ENCODE measurements at regions not wholly inside any gene's neighbourhood (a gene's known extent, or its start where the extent isn't known, plus 50 kb on each side); places are given as distances from the start of the nearest gene placed in this dataset.

DNA sequence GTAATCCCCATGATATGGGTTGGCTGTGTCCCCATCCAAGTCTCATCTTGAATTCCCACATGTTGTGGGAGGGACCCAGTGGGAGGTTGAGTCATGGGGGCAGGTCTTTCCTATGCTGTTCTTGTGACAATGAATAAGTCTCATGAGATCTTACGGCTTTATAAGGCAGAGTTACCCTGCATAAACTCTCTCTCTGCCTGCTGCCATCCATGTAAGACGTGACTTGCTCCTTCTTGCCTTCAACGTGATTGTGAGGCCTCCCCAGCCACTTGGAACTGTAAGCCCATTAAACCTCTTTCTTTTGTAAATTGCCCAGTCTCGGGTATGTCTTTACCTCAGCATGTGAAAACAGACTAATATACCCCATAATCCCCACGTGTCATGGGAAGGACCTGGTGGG lies 61.9 kb upstream of the LDAH start:
- TF ChIP-seq ZFX (IDR thresholded peaks at IDR 0.05) (no peak), JUND (IDR thresholded peaks at IDR 0.05) (no peak)
- TF ChIP-seq, protein P1, sequence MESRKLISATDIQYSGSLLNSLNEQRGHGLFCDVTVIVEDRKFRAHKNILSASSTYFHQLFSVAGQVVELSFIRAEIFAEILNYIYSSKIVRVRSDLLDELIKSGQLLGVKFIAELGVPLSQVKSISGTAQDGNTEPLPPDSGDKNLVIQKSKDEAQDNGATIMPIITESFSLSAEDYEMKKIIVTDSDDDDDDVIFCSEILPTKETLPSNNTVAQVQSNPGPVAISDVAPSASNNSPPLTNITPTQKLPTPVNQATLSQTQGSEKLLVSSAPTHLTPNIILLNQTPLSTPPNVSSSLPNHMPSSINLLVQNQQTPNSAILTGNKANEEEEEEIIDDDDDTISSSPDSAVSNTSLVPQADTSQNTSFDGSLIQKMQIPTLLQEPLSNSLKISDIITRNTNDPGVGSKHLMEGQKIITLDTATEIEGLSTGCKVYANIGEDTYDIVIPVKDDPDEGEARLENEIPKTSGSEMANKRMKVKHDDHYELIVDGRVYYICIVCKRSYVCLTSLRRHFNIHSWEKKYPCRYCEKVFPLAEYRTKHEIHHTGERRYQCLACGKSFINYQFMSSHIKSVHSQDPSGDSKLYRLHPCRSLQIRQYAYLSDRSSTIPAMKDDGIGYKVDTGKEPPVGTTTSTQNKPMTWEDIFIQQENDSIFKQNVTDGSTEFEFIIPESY (IDR thresholded peaks at IDR 0.05; ENCODE audit: extremely low read depth, insufficient replicate concordance, low read length), result no peak
- no peaks in the 10 kb centered on the region for H3K9me3 ChIP-seq (ENCODE audit: control insufficient read depth in 1 of 2, insufficient read depth in 1 of 2, low read depth in 1 of 2, low read length in 2 of 2)
- no peaks in the 10 kb centered on the region for H3K79me2 ChIP-seq (ENCODE audit: insufficient read depth, low read length)
- no peak overlapping the region for H2AFZ ChIP-seq (ENCODE audit: low read depth, low read length, poor library complexity, severe bottlenecking)
- no peak overlapping the region for H3K27ac ChIP-seq (ENCODE audit: low read depth, low read length)
- H3K4me2 ChIP-seq (ENCODE audit: low read length), result no peak overlapping the region
- H3K36me3 ChIP-seq (ENCODE audit: control insufficient read depth in 1 of 2, insufficient read depth in 2 of 2, low read length in 2 of 2), result no peaks in the 10 kb centered on the region
- no TSS peak for BruUV-seq (replicated peaks)
- H3K9me2 ChIP-seq (ENCODE audit: insufficient read depth), result no peaks in the 10 kb centered on the region
- H3K4me1 ChIP-seq (ENCODE audit: control insufficient read depth in 1 of 2, insufficient read depth in 2 of 2, low read length in 2 of 2), result no peaks in the 10 kb centered on the region
- ChIA-PET RAD21 (ENCODE audit: low non-redundant PET in 1 of 2, low total read pairs in 2 of 2, uncharacterized antibody in 2 of 2, unreplicated experiment in 2 of 2) (no interaction called here), CTCF (no interaction called here), POLR2A (no interaction called here)
- no peak overlapping the region for H3K4me3 ChIP-seq (replicated peaks in 1 of 2; ENCODE audit: low read depth in 1 of 2, low read length in 2 of 2)
- intact Hi-C loops (cut with micrococcal nuclease), result no loop called here
- H4K20me1 ChIP-seq (ENCODE audit: insufficient read depth), result no peaks in the 10 kb centered on the region
- no peak for DNase-seq (ENCODE audit: low read depth, low spot score)
- H3K27me3 ChIP-seq (ENCODE audit: insufficient read depth, low read length), result no peaks in the 10 kb centered on the region; the same call in 1 of the 2 replicates
- H3K9ac ChIP-seq (ENCODE audit: low read length), result no peak overlapping the region
- no peak for ATAC-seq

DNA sequence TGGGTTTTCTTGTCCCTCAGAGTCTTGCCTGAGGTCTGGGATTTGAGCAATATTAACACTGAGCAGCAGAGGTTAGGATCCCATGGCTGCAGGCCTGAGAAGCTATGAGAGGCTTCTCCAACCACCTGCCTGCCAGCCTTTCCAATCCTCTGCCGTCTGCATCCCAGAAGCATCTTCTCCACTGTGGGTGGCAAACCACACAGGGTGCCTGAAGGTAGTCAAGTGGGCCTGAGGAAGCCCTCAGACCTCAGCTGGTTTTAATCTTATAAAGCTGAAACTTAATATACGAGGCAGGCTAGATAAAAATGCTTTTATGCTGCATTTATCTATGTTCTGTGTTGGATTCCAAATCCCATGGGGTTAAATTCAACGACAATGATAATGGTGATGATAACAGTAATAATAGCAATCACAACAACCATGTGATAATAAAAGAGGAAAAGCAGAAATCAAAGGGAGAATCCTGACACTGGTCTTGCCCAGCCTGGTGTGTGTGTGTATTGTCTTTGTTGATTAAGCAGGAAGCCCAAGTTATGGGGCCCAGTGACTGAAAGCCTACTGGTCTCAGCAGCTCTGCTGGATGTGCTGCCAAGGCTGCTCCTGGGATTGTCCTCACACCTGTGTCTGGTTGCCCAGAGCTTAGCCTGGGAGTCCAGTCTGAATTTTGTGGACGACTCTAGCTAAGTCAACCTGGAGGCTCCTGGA lies 59.7 kb upstream of the LDAH start:
- no TSS peak for BruUV-seq (replicated peaks)
- no peak overlapping the region for H3K4me2 ChIP-seq (ENCODE audit: low read length)
- TF ChIP-seq CEBPB (IDR thresholded peaks at IDR 0.05; ENCODE audit: low read depth) (no peak), SRF (IDR thresholded peaks at IDR 0.05; ENCODE audit: low read depth) (no peak), FOSL1 (IDR thresholded peaks at IDR 0.05; ENCODE audit: low read depth) (no peak), SP1 (IDR thresholded peaks at IDR 0.05; ENCODE audit: low read depth) (no peak)
- H3K79me2 ChIP-seq (ENCODE audit: insufficient read depth, low read length), result no peaks in the 10 kb centered on the region
- no peaks in the 10 kb centered on the region for H3K4me1 ChIP-seq (ENCODE audit: control insufficient read depth in 1 of 2, insufficient read depth in 2 of 2, low read length in 2 of 2)
- no peak for DNase-seq (ENCODE audit: low read depth, low spot score)
- no peak overlapping the region for H3K9ac ChIP-seq (ENCODE audit: low read length)
- no peaks in the 10 kb centered on the region for H4K20me1 ChIP-seq (ENCODE audit: insufficient read depth)
- ChIA-PET RAD21 (ENCODE audit: low non-redundant PET in 1 of 2, low total read pairs in 2 of 2, uncharacterized antibody in 2 of 2, unreplicated experiment in 2 of 2) (no interaction called here), CTCF (no interaction called here), POLR2A (no interaction called here)
- no peaks in the 10 kb centered on the region for H3K36me3 ChIP-seq (ENCODE audit: control insufficient read depth in 1 of 2, insufficient read depth in 2 of 2, low read length in 2 of 2)
- no peak overlapping the region for H3K4me3 ChIP-seq (replicated peaks in 1 of 2; ENCODE audit: low read depth in 1 of 2, low read length in 2 of 2)
- ATAC-seq, result no peak
- H2AFZ ChIP-seq (ENCODE audit: low read depth, low read length, poor library complexity, severe bottlenecking), result no peak overlapping the region
- no peaks in the 10 kb centered on the region for H3K9me3 ChIP-seq (ENCODE audit: control insufficient read depth in 1 of 2, insufficient read depth in 1 of 2, low read depth in 1 of 2, low read length in 2 of 2)
- peaks cover 4% of the 10 kb centered on the region; the same call in 1 of the 2 replicates for H3K27me3 ChIP-seq (ENCODE audit: insufficient read depth, low read length)
- intact Hi-C loops (cut with micrococcal nuclease), result no loop called here
- no peaks in the 10 kb centered on the region for H3K9me2 ChIP-seq (ENCODE audit: insufficient read depth)
- no peak overlapping the region for H3K27ac ChIP-seq (ENCODE audit: low read depth, low read length)
